Endothelial cell of umbilical vein (primary cell): ENCODE measurements at regions not wholly inside any gene's neighbourhood (a gene's known extent, or its start where the extent isn't known, plus 50 kb on each side); places are given as distances from the start of the nearest gene placed in this dataset.

ENCODE experiments used
- EZH2 ChIP-seq: IDR thresholded peaks from 2 replicates; pipeline ENCODE4 v1.6.1; 2012; ENCODE audit warnings: borderline replicate concordance, low read depth, mild to moderate bottlenecking, moderate library complexity, low read length, inconsistent platforms; ENCODE audit not compliant: severe bottlenecking
- FOS ChIP-seq: IDR thresholded peaks from 2 replicates; pipeline ENCODE4 v1.6.1; 2011; ENCODE audit warnings: mild to moderate bottlenecking, low read length, moderate library complexity, borderline replicate concordance; ENCODE audit not compliant: insufficient read depth
- GATA2 ChIP-seq: IDR thresholded peaks from 2 replicates; pipeline ENCODE4 v1.7.0; 2011; ENCODE audit warnings: low read depth, mild to moderate bottlenecking, moderate library complexity, mixed read lengths, low read length; ENCODE audit not compliant: insufficient read length, insufficient read depth
- JUN ChIP-seq: IDR thresholded peaks from 2 replicates; pipeline ENCODE4 v1.6.1; 2011; ENCODE audit warnings: borderline replicate concordance, low read depth; ENCODE audit not compliant: insufficient read length, insufficient read depth
- POLR2A ChIP-seq: IDR thresholded peaks from 2 replicates; pipeline ENCODE4 v1.6.1; 2012; ENCODE audit warnings: low read depth, mild to moderate bottlenecking, control low read depth, low read length
- TF ChIP-seq, protein P1 (sequence below), 2 donors: IDR thresholded peaks; 1 replicate in 1 of 2; 2 replicates in 1 of 2; pipeline ENCODE4 v1.5.1; 2011; ENCODE audit warnings: low read length in 2 of 2, mild to moderate bottlenecking in 2 of 2, moderate library complexity in 2 of 2, control low read depth in 1 of 2, inconsistent platforms in 1 of 2, low read depth in 1 of 2; ENCODE audit not compliant: insufficient read depth in 1 of 2; ENCODE audit errors: extremely low read depth in 1 of 2
- TF ChIP-seq, protein P2 (sequence below): IDR thresholded peaks from 2 replicates; pipeline ENCODE4 v1.6.1; 2011; ENCODE audit not compliant: insufficient read depth, insufficient read length

DNA sequence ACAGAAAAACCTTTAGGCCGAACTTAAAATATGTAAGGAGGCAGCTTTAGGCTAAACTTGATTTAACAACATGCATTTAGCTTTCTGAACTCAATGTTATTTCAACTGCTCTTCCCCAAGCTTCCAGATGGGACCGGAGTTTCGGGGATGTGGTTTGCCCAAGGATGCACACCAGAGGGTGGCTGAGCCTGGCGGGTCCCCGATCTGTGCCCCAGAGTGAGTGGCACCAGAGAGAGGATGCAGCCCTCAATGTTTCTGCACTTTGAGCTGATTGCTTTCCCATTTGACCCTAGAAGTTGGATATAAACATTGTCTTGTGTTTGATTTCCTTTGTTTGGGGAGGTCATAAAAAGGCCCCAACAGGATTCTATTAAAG, 348.0 kb upstream of the TNRC6C start:
- TF ChIP-seq, protein P1, sequence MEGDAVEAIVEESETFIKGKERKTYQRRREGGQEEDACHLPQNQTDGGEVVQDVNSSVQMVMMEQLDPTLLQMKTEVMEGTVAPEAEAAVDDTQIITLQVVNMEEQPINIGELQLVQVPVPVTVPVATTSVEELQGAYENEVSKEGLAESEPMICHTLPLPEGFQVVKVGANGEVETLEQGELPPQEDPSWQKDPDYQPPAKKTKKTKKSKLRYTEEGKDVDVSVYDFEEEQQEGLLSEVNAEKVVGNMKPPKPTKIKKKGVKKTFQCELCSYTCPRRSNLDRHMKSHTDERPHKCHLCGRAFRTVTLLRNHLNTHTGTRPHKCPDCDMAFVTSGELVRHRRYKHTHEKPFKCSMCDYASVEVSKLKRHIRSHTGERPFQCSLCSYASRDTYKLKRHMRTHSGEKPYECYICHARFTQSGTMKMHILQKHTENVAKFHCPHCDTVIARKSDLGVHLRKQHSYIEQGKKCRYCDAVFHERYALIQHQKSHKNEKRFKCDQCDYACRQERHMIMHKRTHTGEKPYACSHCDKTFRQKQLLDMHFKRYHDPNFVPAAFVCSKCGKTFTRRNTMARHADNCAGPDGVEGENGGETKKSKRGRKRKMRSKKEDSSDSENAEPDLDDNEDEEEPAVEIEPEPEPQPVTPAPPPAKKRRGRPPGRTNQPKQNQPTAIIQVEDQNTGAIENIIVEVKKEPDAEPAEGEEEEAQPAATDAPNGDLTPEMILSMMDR (IDR thresholded peaks at IDR 0.05; ENCODE audit: extremely low read depth in 1 of 2, insufficient read depth in 1 of 2, low read depth in 1 of 2, low read length in 2 of 2): no peak
- TF ChIP-seq POLR2A: no peak
- no peak for TF ChIP-seq JUN
- no peak for TF ChIP-seq EZH2
- TF ChIP-seq GATA2: no peak
- TF ChIP-seq, protein P2, sequence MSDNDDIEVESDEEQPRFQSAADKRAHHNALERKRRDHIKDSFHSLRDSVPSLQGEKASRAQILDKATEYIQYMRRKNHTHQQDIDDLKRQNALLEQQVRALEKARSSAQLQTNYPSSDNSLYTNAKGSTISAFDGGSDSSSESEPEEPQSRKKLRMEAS: no peak
- no peak for TF ChIP-seq FOS
